A549 (cell line): ENCODE measurements at regions not wholly inside any gene's neighbourhood (a gene's known extent, or its start where the extent isn't known, plus 50 kb on each side); places are given as distances from the start of the nearest gene placed in this dataset.

Experiments used
- ATAC-seq, 2 experiments: fragments of 200-7000 bp in 1 of 2; fragments of >200 bp in 1 of 2; cut with Nextera tagmentation in 1 of 2; cut with Tn5 transposase in 1 of 2; 3 replicates each; pipeline versions ENCODE4 v1.8.0 to v1.9.1; 2018 to 2020; ENCODE audit warnings: mild to moderate bottlenecking in 1 of 2, moderate library complexity in 1 of 2
- CTCF ChIA-PET: fragments of 300-600 bp; sonication (Branson Sonifier 250); formaldehyde crosslinking; extraction: SDS; loops from one replicate; lab custom pipeline; 2021; ENCODE audit warnings: antibody characterized with exemption, inconsistent platforms; lab: Yijun Ruan, JAX
- POLR2A ChIA-PET: fragments of 350-600 bp; formaldehyde crosslinking; extraction: SDS; loops from one replicate; lab custom pipeline; 2021; ENCODE audit warnings: antibody characterized with exemption, inconsistent platforms; lab: Yijun Ruan, JAX
- DNase-seq, 2 experiments: peaks; one replicate each; pipeline versions ENCODE4 v3.0.0 to v3.0.0-alpha.2; 2011 to 2016; ENCODE audit warnings: low read depth in 1 of 2, low spot score in 1 of 2
- FAIRE-seq: peaks from 2 replicates; lab custom pipeline; 2011; peaks lifted over from hg19 to GRCh38; lab: Jason Lieb, UNC
- H3K27ac ChIP-seq, 2 experiments: fragments of >200 bp; sonication (Bioruptor Twin); formaldehyde crosslinking; 3 replicates each; pipeline ENCODE4 v1.5.1; 2016 to 2017
- H3K4me1 ChIP-seq: fragments of >200 bp; sonication (Bioruptor Twin); formaldehyde crosslinking; 3 replicates; pipeline ENCODE4 v1.6.1; 2016
- H3K4me2 ChIP-seq: fragments of >200 bp; sonication (Bioruptor Twin); formaldehyde crosslinking; 3 replicates; pipeline ENCODE4 v1.6.1; 2016
- H3K4me3 ChIP-seq: fragments of >200 bp; sonication (Bioruptor Twin); formaldehyde crosslinking; 3 replicates; pipeline ENCODE4 v1.5.1; 2016
- H3K9me3 ChIP-seq: fragments of >200 bp; sonication (Bioruptor Twin); formaldehyde crosslinking; 3 replicates; pipeline ENCODE4 v1.6.1; 2016
- ATOH8 ChIP-seq: fragments of 250-450 bp; sonication (Bioruptor Pico); IDR thresholded peaks from 2 replicates; pipeline ENCODE4 v1.5.0; 2020; ENCODE audit warnings: low read depth, mild to moderate bottlenecking, moderate library complexity
- BHLHE40 ChIP-seq: IDR thresholded peaks from 2 replicates; pipeline ENCODE4 v1.6.1; 2012; ENCODE audit warnings: low read depth, low read length, inconsistent platforms
- CEBPB ChIP-seq, 2 experiments: fragments of >200 bp in 1 of 2; sonication (Bioruptor Twin) in 1 of 2; formaldehyde crosslinking in 1 of 2; IDR thresholded peaks; 2 replicates each; pipeline ENCODE4 v1.6.1; 2012 to 2016
- CHD4 ChIP-seq: fragments of 200-600 bp; sonication (generic); IDR thresholded peaks from 2 replicates; pipeline ENCODE4 v1.6.1; 2016; ENCODE audit warnings: antibody characterized with exemption, mild to moderate bottlenecking, borderline replicate concordance
- EP300 ChIP-seq, 2 experiments: fragments of >200 bp; sonication (Bioruptor Twin); formaldehyde crosslinking; IDR thresholded peaks; 2 replicates in 1 of 2; 3 replicates in 1 of 2; pipeline ENCODE4 v1.6.1; 2016 to 2017
- ESRRA ChIP-seq: fragments of 150-350 bp; IDR thresholded peaks from 2 replicates; pipeline ENCODE4 v1.6.1; 2014; ENCODE audit warnings: mild to moderate bottlenecking, low read length, borderline replicate concordance
- FOSB ChIP-seq: fragments of 250-450 bp; sonication (Bioruptor Pico); IDR thresholded peaks from 2 replicates; pipeline ENCODE4 v1.5.0; 2020; ENCODE audit warnings: mild to moderate bottlenecking, moderate library complexity
- FOSL2 ChIP-seq, 2 experiments: fragments of 450-650 bp in 1 of 2; fragments of >200 bp in 1 of 2; sonication (Bioruptor Twin) in 1 of 2; formaldehyde crosslinking; IDR thresholded peaks; 2 replicates each; pipeline versions ENCODE4 v1.5.0 to v1.6.1; 2016 to 2020; ENCODE audit warnings: mild to moderate bottlenecking in 1 of 2, moderate library complexity in 1 of 2
- HES2 ChIP-seq: fragments of >200 bp; sonication (Bioruptor Twin); formaldehyde crosslinking; IDR thresholded peaks from 2 replicates; pipeline ENCODE4 v1.6.1; 2016
- HEYL ChIP-seq: fragments of 250-450 bp; sonication (Bioruptor Pico); IDR thresholded peaks from 2 replicates; pipeline ENCODE4 v1.8.0; 2021; ENCODE audit warnings: mild to moderate bottlenecking, moderate library complexity
- HOXB13 ChIP-seq: fragments of 250-450 bp; sonication (Bioruptor Pico); IDR thresholded peaks from 2 replicates; pipeline ENCODE4 v1.5.0; 2020; ENCODE audit warnings: low read depth, mild to moderate bottlenecking, moderate library complexity
- JUNB ChIP-seq: fragments of >200 bp; sonication (Bioruptor Twin); formaldehyde crosslinking; IDR thresholded peaks from 2 replicates; pipeline ENCODE4 v1.6.1; 2016
- KDM5A ChIP-seq: fragments of 200-600 bp; sonication (generic); IDR thresholded peaks from 2 replicates; pipeline ENCODE4 v1.6.1; 2016; ENCODE audit warnings: antibody characterized with exemption, mild to moderate bottlenecking
- RFX5 ChIP-seq: fragments of 450-650 bp; IDR thresholded peaks from 2 replicates; pipeline ENCODE4 v1.7.1; 2014; ENCODE audit warnings: antibody characterized with exemption, mild to moderate bottlenecking, moderate library complexity
- TP53 ChIP-seq: fragments of 250-450 bp; sonication (Bioruptor Pico); IDR thresholded peaks from 2 replicates; pipeline ENCODE4 v1.5.0; 2021; ENCODE audit warnings: mild to moderate bottlenecking, moderate library complexity
- ZC3H11A ChIP-seq: fragments of 450-650 bp; IDR thresholded peaks from 2 replicates; pipeline ENCODE4 v1.6.1; 2014; ENCODE audit warnings: antibody characterized with exemption, mild to moderate bottlenecking
- ZNF302 ChIP-seq: fragments of 250-450 bp; sonication (Bioruptor Pico); IDR thresholded peaks from 2 replicates; pipeline ENCODE4 v1.9.0; 2021; ENCODE audit warnings: inconsistent platforms, mild to moderate bottlenecking, moderate library complexity
- WGBS: methylation state at CpG from one replicate; pipeline ENCODE4 v1.1.6; 2017; ENCODE audit errors: missing lambda C conversion rate; 5-methylcytosine and 5-hydroxymethylcytosine counted together
- TF ChIP-seq, protein P1 (sequence below): fragments of 200-600 bp; sonication (generic); IDR thresholded peaks from 2 replicates; pipeline ENCODE4 v1.6.1; 2016; ENCODE audit warnings: antibody characterized with exemption, mild to moderate bottlenecking, moderate library complexity
- TF ChIP-seq, protein P2 (sequence below): fragments of 450-650 bp; IDR thresholded peaks from 2 replicates; pipeline ENCODE4 v1.6.1; 2014; ENCODE audit warnings: antibody characterized with exemption

DNA sequence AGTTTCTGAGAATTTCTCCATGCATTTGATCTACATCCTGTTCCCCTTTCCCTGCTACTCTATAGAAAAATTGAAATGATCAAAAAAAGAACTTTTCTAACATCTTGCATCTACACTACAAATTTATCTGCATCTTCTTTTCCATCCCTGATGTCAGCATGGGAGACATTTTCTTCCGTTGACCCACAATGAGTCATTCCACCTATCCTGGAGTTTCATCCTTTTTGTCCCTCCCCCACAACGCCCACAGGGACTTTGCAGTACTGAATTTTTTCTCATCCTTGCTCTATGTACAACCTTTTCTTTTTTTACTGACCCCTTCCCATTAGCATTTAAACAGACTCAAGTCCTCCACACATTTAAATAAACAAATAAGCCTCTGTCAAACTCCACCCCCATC is 112.2 kb upstream of the MROH9 start:
- Histone ChIP-seq H3K9me3 (no peaks in the 10 kb centered on the region), H3K4me1 (no peaks in the 10 kb centered on the region), H3K27ac (no peak overlapping the region), H3K4me2 (no peak overlapping the region), H3K4me3 (no peak overlapping the region)
- 6% methylated on average over 2 of the region's 2 CpGs for WGBS
- TF ChIP-seq ESRRA (no peak), ZNF302 (CRISPR knock-in tag) (no peak)
- TF ChIP-seq, protein P1, sequence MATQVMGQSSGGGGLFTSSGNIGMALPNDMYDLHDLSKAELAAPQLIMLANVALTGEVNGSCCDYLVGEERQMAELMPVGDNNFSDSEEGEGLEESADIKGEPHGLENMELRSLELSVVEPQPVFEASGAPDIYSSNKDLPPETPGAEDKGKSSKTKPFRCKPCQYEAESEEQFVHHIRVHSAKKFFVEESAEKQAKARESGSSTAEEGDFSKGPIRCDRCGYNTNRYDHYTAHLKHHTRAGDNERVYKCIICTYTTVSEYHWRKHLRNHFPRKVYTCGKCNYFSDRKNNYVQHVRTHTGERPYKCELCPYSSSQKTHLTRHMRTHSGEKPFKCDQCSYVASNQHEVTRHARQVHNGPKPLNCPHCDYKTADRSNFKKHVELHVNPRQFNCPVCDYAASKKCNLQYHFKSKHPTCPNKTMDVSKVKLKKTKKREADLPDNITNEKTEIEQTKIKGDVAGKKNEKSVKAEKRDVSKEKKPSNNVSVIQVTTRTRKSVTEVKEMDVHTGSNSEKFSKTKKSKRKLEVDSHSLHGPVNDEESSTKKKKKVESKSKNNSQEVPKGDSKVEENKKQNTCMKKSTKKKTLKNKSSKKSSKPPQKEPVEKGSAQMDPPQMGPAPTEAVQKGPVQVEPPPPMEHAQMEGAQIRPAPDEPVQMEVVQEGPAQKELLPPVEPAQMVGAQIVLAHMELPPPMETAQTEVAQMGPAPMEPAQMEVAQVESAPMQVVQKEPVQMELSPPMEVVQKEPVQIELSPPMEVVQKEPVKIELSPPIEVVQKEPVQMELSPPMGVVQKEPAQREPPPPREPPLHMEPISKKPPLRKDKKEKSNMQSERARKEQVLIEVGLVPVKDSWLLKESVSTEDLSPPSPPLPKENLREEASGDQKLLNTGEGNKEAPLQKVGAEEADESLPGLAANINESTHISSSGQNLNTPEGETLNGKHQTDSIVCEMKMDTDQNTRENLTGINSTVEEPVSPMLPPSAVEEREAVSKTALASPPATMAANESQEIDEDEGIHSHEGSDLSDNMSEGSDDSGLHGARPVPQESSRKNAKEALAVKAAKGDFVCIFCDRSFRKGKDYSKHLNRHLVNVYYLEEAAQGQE, result no peak
- ATAC-seq (no peak), FAIRE-seq (no peak), DNase-seq (no peak)
- POLR2A ChIA-PET, result no interaction called here
- CTCF ChIA-PET, result interaction anchor here (0.6 kb wide), 1 partner anchor 134 kb away, joined by 3 read pairs; no protein-coding TSS in a partner anchor

DNA sequence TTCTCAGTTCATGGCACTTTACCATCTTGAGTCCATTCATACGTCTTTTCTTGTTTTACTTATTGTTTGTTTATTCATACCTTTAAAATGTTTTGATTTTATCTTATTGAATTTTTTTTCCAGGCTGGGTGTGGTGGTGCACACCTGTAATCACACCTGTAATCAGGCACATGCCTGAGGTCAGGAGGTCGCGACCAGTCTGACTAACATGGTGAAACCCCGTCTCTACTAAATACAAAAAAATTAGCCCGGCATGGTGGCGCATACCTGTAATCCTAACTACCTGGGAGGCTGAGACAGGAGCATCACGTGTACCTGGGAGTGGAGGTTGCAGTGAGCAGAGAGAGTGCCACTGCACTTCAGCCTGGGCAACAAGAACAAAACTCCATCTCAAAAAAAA is 104.1 kb upstream of the MROH9 start:
- H3K9me3 ChIP-seq, result 0 out of 3 replicates have a peak, but pooled peaks cover 2% of the 10 kb centered on the region
- TF ChIP-seq HOXB13 (CRISPR knock-in tag) (no peak), FOSL2 (IDR thresholded peaks at IDR 0.05) (no peak), FOSL2 (CRISPR knock-in tag; IDR thresholded peaks at IDR 0.05) (no peak), EP300 (IDR thresholded peaks at IDR 0.05) (no peak), JUNB (no peak), ATOH8 (CRISPR knock-in tag) (no peak), BHLHE40 (no peak), FOSB (CRISPR knock-in tag) (no peak), HEYL (no peak), CHD4 (no peak), RFX5 (no peak), KDM5A (no peak), ZC3H11A (no peak), HES2 (no peak), TP53 (no peak), CEBPB (IDR thresholded peaks at IDR 0.05) (no peak)
- TF ChIP-seq, protein P2, sequence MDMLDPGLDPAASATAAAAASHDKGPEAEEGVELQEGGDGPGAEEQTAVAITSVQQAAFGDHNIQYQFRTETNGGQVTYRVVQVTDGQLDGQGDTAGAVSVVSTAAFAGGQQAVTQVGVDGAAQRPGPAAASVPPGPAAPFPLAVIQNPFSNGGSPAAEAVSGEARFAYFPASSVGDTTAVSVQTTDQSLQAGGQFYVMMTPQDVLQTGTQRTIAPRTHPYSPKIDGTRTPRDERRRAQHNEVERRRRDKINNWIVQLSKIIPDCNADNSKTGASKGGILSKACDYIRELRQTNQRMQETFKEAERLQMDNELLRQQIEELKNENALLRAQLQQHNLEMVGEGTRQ, result no peak
- TF ChIP-seq, protein P1, result no peak
- TF ChIP-seq, all 56 proteins: peak for 0
- Histone ChIP-seq H3K4me3 (no peak overlapping the region), H3K4me1 (no peaks in the 10 kb centered on the region), H3K27ac (no peak overlapping the region), H3K4me2 (no peak overlapping the region)
- CTCF ChIA-PET, result no interaction called here
- ATAC-seq (no peak), FAIRE-seq (no peak), DNase-seq (no peak)
- WGBS, result 68% methylated on average over 7 of the region's 7 CpGs
- POLR2A ChIA-PET, result no interaction called here
